HCT116 (cell line): ENCODE measurements at regions not wholly inside any gene's neighbourhood (a gene's known extent, or its start where the extent isn't known, plus 50 kb on each side); places are given as distances from the start of the nearest gene placed in this dataset.

Experiments used
- ATAC-seq: fragments of 200-7000 bp; cut with Tn5 transposase; 2 replicates; pipeline ENCODE4 v1.9.1; 2020; ENCODE audit warnings: mild to moderate bottlenecking, moderate library complexity
- BruUV-seq: library from RNA; stranded (reverse); fragments of 400-500 nt; replicated peaks from 2 replicates; lab custom pipeline; 2021; lab: Mats Ljungman, UMichigan
- CTCF ChIA-PET: fragments of 300-600 bp; sonication (Branson Sonifier 250); formaldehyde crosslinking; loops from one replicate; lab custom pipeline; 2021; ENCODE audit warnings: antibody characterized with exemption; lab: Charles Lee
- POLR2A ChIA-PET: fragments of 300-600, 350-600 bp; sonication (Branson Sonifier 250); formaldehyde crosslinking; loops from one replicate; lab custom pipeline; 2021; ENCODE audit warnings: antibody characterized with exemption; lab: Charles Lee
- RAD21 ChIA-PET, 2 experiments: fragments of 300-600 bp; sonication (Branson Sonifier 250); formaldehyde crosslinking; loops; one replicate each; lab custom pipeline; 2023; ENCODE audit warnings: low total read pairs in 2 of 2; ENCODE audit not compliant: uncharacterized antibody in 2 of 2, unreplicated experiment in 2 of 2, low non-redundant PET in 1 of 2; lab: Charles Lee
- DNase-seq: peaks from one replicate; pipeline ENCODE4 v3.0.0-alpha.2; 2010; ENCODE audit warnings: low read depth, low spot score
- H2AFZ ChIP-seq: fragments of 200-600 bp; shearing (Covaris generic), sonication (generic); 2 replicates; pipeline ENCODE4 v1.6.1; 2017; ENCODE audit warnings: low read depth, mixed run types, mixed read lengths, antibody characterized with exemption, low read length; ENCODE audit not compliant: poor library complexity, severe bottlenecking
- H3K27ac ChIP-seq: 2 replicates; pipeline ENCODE4 v1.5.1; 2012; ENCODE audit warnings: low read depth, low read length
- H3K27me3 ChIP-seq: fragments of 200-600 bp; sonication (generic); 2 replicates; pipeline ENCODE4 v1.6.1; 2016; ENCODE audit warnings: mixed run types, low read length, mixed read lengths; ENCODE audit not compliant: insufficient read depth
- H3K36me3 ChIP-seq, 2 experiments: fragments of 200-500 bp in 1 of 2; fragments of 200-600 bp in 1 of 2; sonication (Bioruptor generic) in 1 of 2; sonication (generic) in 1 of 2; 2 replicates each; pipeline versions ENCODE4 v1.5.1 to v1.6.1; 2014 to 2016; ENCODE audit warnings: low read length in 2 of 2, inconsistent platforms in 1 of 2, mixed read lengths in 1 of 2, mixed run types in 1 of 2; ENCODE audit not compliant: insufficient read depth in 2 of 2, control insufficient read depth in 1 of 2
- H3K4me1 ChIP-seq, 2 experiments: fragments of 200-600 bp in 1 of 2; sonication (generic) in 1 of 2; 2 replicates each; pipeline versions ENCODE4 v1.5.1 to v1.6.1; 2012 to 2017; ENCODE audit warnings: low read length in 2 of 2, inconsistent platforms in 1 of 2, mild to moderate bottlenecking in 1 of 2, mixed read lengths in 1 of 2, mixed run types in 1 of 2, moderate library complexity in 1 of 2; ENCODE audit not compliant: insufficient read depth in 2 of 2, control insufficient read depth in 1 of 2
- H3K4me2 ChIP-seq: fragments of 200-600 bp; sonication (generic); 2 replicates; pipeline ENCODE4 v1.6.1; 2017; ENCODE audit warnings: mixed run types, low read length, mixed read lengths
- H3K4me3 ChIP-seq, 2 experiments: fragments of 200-600 bp in 1 of 2; sonication (generic) in 1 of 2; replicated peaks in 1 of 2; 2 replicates each; pipeline ENCODE4 v1.5.1; 2011 to 2016; ENCODE audit warnings: low read length in 2 of 2, control low read depth in 1 of 2, low read depth in 1 of 2, mild to moderate bottlenecking in 1 of 2, mixed read lengths in 1 of 2, mixed run types in 1 of 2
- H3K79me2 ChIP-seq: fragments of 200-600 bp; sonication (generic); 2 replicates; pipeline ENCODE4 v1.6.1; 2017; ENCODE audit warnings: mild to moderate bottlenecking, mixed run types, low read length, moderate library complexity, mixed read lengths; ENCODE audit not compliant: insufficient read depth
- H3K9ac ChIP-seq: fragments of 200-600 bp; sonication (generic); 2 replicates; pipeline ENCODE4 v1.6.1; 2016; ENCODE audit warnings: low read length, mixed read lengths
- H3K9me2 ChIP-seq: fragments of 200-600 bp; sonication (generic), shearing (Covaris generic); 2 replicates; pipeline ENCODE4 v1.6.1; 2017; ENCODE audit warnings: mixed run types, mild to moderate bottlenecking, moderate library complexity; ENCODE audit not compliant: insufficient read depth
- H3K9me3 ChIP-seq, 2 experiments: fragments of 200-500 bp in 1 of 2; fragments of 200-600 bp in 1 of 2; sonication (Bioruptor generic) in 1 of 2; sonication (generic) in 1 of 2; 2 replicates each; pipeline ENCODE4 v1.6.1; 2014 to 2017; ENCODE audit warnings: low read length in 2 of 2, mixed read lengths in 2 of 2, inconsistent platforms in 1 of 2, low read depth in 1 of 2, mild to moderate bottlenecking in 1 of 2, mixed run types in 1 of 2, moderate library complexity in 1 of 2; ENCODE audit not compliant: control insufficient read depth in 1 of 2, insufficient read depth in 1 of 2
- H4K20me1 ChIP-seq: fragments of 200-600 bp; sonication (generic), shearing (Covaris generic); 2 replicates; pipeline ENCODE4 v1.6.1; 2017; ENCODE audit warnings: mixed run types, mild to moderate bottlenecking, moderate library complexity; ENCODE audit not compliant: insufficient read depth
- CBX3 ChIP-seq: IDR thresholded peaks from 2 replicates; pipeline ENCODE4 v1.6.1; 2012; ENCODE audit warnings: low read depth
- CEBPB ChIP-seq: IDR thresholded peaks from 2 replicates; pipeline ENCODE4 v1.6.1; 2012; ENCODE audit warnings: low read depth
- ELF1 ChIP-seq: IDR thresholded peaks from 2 replicates; pipeline ENCODE4 v1.6.1; 2012; ENCODE audit warnings: low read depth, borderline replicate concordance
- EZH2 ChIP-seq: fragments of 200-600 bp; sonication (generic); IDR thresholded peaks from 2 replicates; pipeline ENCODE4 v1.6.1; 2017; ENCODE audit warnings: antibody characterized with exemption, mixed run types
- FOSL1 ChIP-seq: IDR thresholded peaks from 2 replicates; pipeline ENCODE4 v1.6.1; 2012; ENCODE audit warnings: low read depth
- POLR2AphosphoS5 ChIP-seq: IDR thresholded peaks from 2 replicates; pipeline ENCODE4 v1.6.1; 2011; ENCODE audit warnings: mild to moderate bottlenecking, low read depth, low read length, moderate library complexity
- intact Hi-C: fragments of 100-400 bp; cut with micrococcal nuclease; formaldehyde crosslinking; loops from 2 replicates; pipeline ENCODE4 v1.10.0; 2022
- TF ChIP-seq, protein P1 (sequence below): IDR thresholded peaks from 2 replicates; pipeline ENCODE4 v1.6.1; 2011; ENCODE audit warnings: mild to moderate bottlenecking, low read length, moderate library complexity; ENCODE audit not compliant: insufficient replicate concordance; ENCODE audit errors: extremely low read depth

DNA sequence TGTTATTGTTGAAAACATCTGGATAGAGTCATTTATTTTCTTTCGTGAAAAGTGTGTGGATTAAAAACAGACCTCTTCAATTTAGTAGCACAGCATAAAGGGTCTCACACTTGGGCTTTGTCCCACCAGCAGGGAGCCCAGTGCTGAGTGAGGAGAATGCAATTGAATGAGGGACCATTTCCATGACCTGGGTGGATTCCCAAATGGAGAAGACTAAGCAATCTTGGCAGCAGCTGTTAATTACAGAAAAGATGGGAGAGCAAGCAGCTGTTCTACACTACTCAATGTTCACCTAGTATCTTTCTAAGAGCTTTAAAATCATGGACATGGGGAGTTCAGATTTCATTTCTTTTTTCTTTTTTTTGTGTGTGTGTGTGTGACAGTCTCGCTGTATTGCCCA, 121.8 kb upstream of the FN1 start:
- no peak for DNase-seq

GRCh38 chr2:215556979-215557378, 121.1 kb upstream of the FN1 start:
- ATAC-seq (no peak), DNase-seq (no peak)
- ChIA-PET POLR2A (no interaction called here), CTCF (no interaction called here), RAD21 (no interaction called here)
- Histone ChIP-seq H4K20me1 (no peaks in the 10 kb centered on the region), H3K4me3 (no peak overlapping the region), H3K79me2 (no peaks in the 10 kb centered on the region), H3K36me3 (no peaks in the 10 kb centered on the region), H2AFZ (no peak overlapping the region), H3K27ac (no peak overlapping the region), H3K9me3 (no peaks in the 10 kb centered on the region), H3K9ac (no peak overlapping the region), H3K4me1 (no peaks in the 10 kb centered on the region), H3K4me2 (no peak overlapping the region), H3K9me2 (no peaks in the 10 kb centered on the region), H3K27me3 (no peaks in the 10 kb centered on the region)
- intact Hi-C loops, result no loop called here
- TF ChIP-seq CEBPB (no peak), ELF1 (no peak), POLR2AphosphoS5 (no peak), EZH2 (no peak), CBX3 (no peak)
- BruUV-seq, result no TSS peak

More for the DNA sequence above, 121.8 kb upstream of the FN1 start:
- no TSS peak for BruUV-seq
- no peaks in the 10 kb centered on the region for H3K27me3 ChIP-seq
- RAD21 ChIA-PET, result no interaction called here
- CTCF ChIA-PET, result no interaction called here
- no peaks in the 10 kb centered on the region for H3K4me1 ChIP-seq
- no peaks in the 10 kb centered on the region for H3K9me2 ChIP-seq
- no peaks in the 10 kb centered on the region for H3K9me3 ChIP-seq
- H3K4me3 ChIP-seq, result no peak overlapping the region
- POLR2A ChIA-PET, result no interaction called here
- TF ChIP-seq, protein P1, sequence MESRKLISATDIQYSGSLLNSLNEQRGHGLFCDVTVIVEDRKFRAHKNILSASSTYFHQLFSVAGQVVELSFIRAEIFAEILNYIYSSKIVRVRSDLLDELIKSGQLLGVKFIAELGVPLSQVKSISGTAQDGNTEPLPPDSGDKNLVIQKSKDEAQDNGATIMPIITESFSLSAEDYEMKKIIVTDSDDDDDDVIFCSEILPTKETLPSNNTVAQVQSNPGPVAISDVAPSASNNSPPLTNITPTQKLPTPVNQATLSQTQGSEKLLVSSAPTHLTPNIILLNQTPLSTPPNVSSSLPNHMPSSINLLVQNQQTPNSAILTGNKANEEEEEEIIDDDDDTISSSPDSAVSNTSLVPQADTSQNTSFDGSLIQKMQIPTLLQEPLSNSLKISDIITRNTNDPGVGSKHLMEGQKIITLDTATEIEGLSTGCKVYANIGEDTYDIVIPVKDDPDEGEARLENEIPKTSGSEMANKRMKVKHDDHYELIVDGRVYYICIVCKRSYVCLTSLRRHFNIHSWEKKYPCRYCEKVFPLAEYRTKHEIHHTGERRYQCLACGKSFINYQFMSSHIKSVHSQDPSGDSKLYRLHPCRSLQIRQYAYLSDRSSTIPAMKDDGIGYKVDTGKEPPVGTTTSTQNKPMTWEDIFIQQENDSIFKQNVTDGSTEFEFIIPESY, result no peak
- no peak for TF ChIP-seq FOSL1
- no peak overlapping the region for H2AFZ ChIP-seq
- no peaks in the 10 kb centered on the region for H3K79me2 ChIP-seq
- H3K4me2 ChIP-seq, result no peak overlapping the region
- ATAC-seq, result no peak
- no peak overlapping the region for H3K9ac ChIP-seq
- intact Hi-C loops, result no loop called here
- no peak overlapping the region for H3K27ac ChIP-seq
- no peaks in the 10 kb centered on the region for H3K36me3 ChIP-seq
- H4K20me1 ChIP-seq, result no peaks in the 10 kb centered on the region
